WTC11 (cell line): ENCODE measurements at regions not wholly inside any gene's neighbourhood (a gene's known extent, or its start where the extent isn't known, plus 50 kb on each side); places are given as distances from the start of the nearest gene placed in this dataset.

ENCODE experiments used
- ATF2 ChIP-seq: sonication (generic); formaldehyde crosslinking; IDR thresholded peaks from 2 replicates; pipeline ENCODE4 v1.8.1; 2022; ENCODE audit warnings: low read depth, missing genetic modification reagents, borderline replicate concordance
- ATF3 ChIP-seq: sonication (generic); formaldehyde crosslinking; conservative IDR thresholded peaks from 2 replicates; pipeline ENCODE4 v1.8.1; 2022; ENCODE audit warnings: mild to moderate bottlenecking, missing genetic modification reagents
- CREB1 ChIP-seq: sonication (generic); formaldehyde crosslinking; IDR thresholded peaks from 2 replicates; pipeline ENCODE4 v1.8.0; 2023; ENCODE audit warnings: mild to moderate bottlenecking, missing genetic modification reagents
- CTCF ChIP-seq: fragments of 200-600 bp; IDR thresholded peaks from 2 replicates; pipeline ENCODE4 v1.8.0; 2022; ENCODE audit warnings: antibody characterized with exemption
- E2F5 ChIP-seq: sonication (generic); formaldehyde crosslinking; IDR thresholded peaks from 2 replicates; pipeline ENCODE4 v1.8.1; 2022; ENCODE audit warnings: mild to moderate bottlenecking, moderate library complexity, missing genetic modification reagents
- MAX ChIP-seq: sonication (generic); formaldehyde crosslinking; IDR thresholded peaks from 2 replicates; pipeline ENCODE4 v1.8.0; 2022; ENCODE audit warnings: mild to moderate bottlenecking, missing genetic modification reagents
- NR2C2 ChIP-seq: sonication (generic); formaldehyde crosslinking; IDR thresholded peaks from 2 replicates; pipeline ENCODE4 v1.8.0; 2022; ENCODE audit warnings: mild to moderate bottlenecking, missing genetic modification reagents
- PRDM15 ChIP-seq: sonication (generic); formaldehyde crosslinking; IDR thresholded peaks from 2 replicates; pipeline ENCODE4 v1.8.0; 2022; ENCODE audit warnings: missing genetic modification reagents
- PREB ChIP-seq: sonication (generic); formaldehyde crosslinking; IDR thresholded peaks from 2 replicates; pipeline ENCODE4 v1.8.1; 2022; ENCODE audit warnings: mild to moderate bottlenecking, missing genetic modification reagents, moderate library complexity, borderline replicate concordance
- RELA ChIP-seq: sonication (generic); formaldehyde crosslinking; IDR thresholded peaks from 2 replicates; pipeline ENCODE4 v1.8.1; 2022; ENCODE audit warnings: missing genetic modification reagents, mild to moderate bottlenecking, borderline replicate concordance
- TCF7 ChIP-seq: sonication (generic); formaldehyde crosslinking; IDR thresholded peaks from 2 replicates; pipeline ENCODE4 v1.8.0; 2022; ENCODE audit warnings: mild to moderate bottlenecking, low read depth, missing genetic modification reagents, moderate library complexity
- USF1 ChIP-seq: sonication (generic); formaldehyde crosslinking; IDR thresholded peaks from 2 replicates; pipeline ENCODE4 v1.8.0; 2022; ENCODE audit warnings: mild to moderate bottlenecking, missing genetic modification reagents
- ZNF121 ChIP-seq: sonication (generic); formaldehyde crosslinking; IDR thresholded peaks from 2 replicates; pipeline ENCODE4 v1.8.0; 2023; ENCODE audit warnings: missing genetic modification reagents
- ZNF263 ChIP-seq: sonication (generic); formaldehyde crosslinking; IDR thresholded peaks from 2 replicates; pipeline ENCODE4 v1.8.1; 2022; ENCODE audit warnings: low read depth, mild to moderate bottlenecking, moderate library complexity, missing genetic modification reagents

GRCh38 chr10:131666091-131666490, 234.7 kb upstream of the PPP2R2D start:
- no peak for TF ChIP-seq CTCF
- no peak for TF ChIP-seq TCF7 (CRISPR knock-in tag)
- no peak for TF ChIP-seq PRDM15
- TF ChIP-seq CREB1: no peak
- no peak for TF ChIP-seq ZNF121 (CRISPR knock-in tag)
- TF ChIP-seq ZNF263 (CRISPR knock-in tag): no peak
- TF ChIP-seq NR2C2 (CRISPR knock-in tag): no peak
- no peak for TF ChIP-seq E2F5 (CRISPR knock-in tag)
- no peak for TF ChIP-seq ATF3 (CRISPR knock-in tag)
- TF ChIP-seq MAX (CRISPR knock-in tag): no peak
- TF ChIP-seq USF1 (CRISPR knock-in tag): no peak
- no peak for TF ChIP-seq RELA (CRISPR knock-in tag)
- no peak for TF ChIP-seq PREB
- no peak for TF ChIP-seq ATF2 (CRISPR knock-in tag)
